NCI-H2227 (cell line): ENCODE measurements at regions not wholly inside any gene's neighbourhood (a gene's known extent, or its start where the extent isn't known, plus 50 kb on each side); places are given as distances from the start of the nearest gene placed in this dataset.

ENCODE experiments used
- DNase-seq: peaks from one replicate; lab custom pipeline; 2025; ENCODE audit not compliant: unreplicated experiment; lab: John Stamatoyannopoulos, UW

GRCh38 chr9:134227451-134228411 lies 63.4 kb upstream of the RNU6ATAC start:
- DNase-seq, result no peak

GRCh38 chr9:134228649-134229048 lies 64.3 kb upstream of the RNU6ATAC start:
- DNase-seq, result no peak

- DNase-seq, result no peak
These were observed 65.2 kb upstream of the RNU6ATAC start for GRCh38 chr9:134229466-134230091.

- no peak for DNase-seq
These were observed 66.0 kb upstream of the RNU6ATAC start for GRCh38 chr9:134230092-134230941.

GRCh38 chr9:134230942-134231325 lies 66.6 kb upstream of the RNU6ATAC start:
- DNase-seq, result no peak

- no peak for DNase-seq
These were observed 67.0 kb upstream of the RNU6ATAC start for GRCh38 chr9:134231330-134231745.

GRCh38 chr9:134231767-134232166 lies 67.4 kb upstream of the RNU6ATAC start:
- no peak for DNase-seq

- DNase-seq, result no peak
These were observed 68.7 kb upstream of the RNU6ATAC start for GRCh38 chr9:134233022-134233421.

- DNase-seq, result no peak
These were observed 69.8 kb upstream of the RNU6ATAC start for GRCh38 chr9:134234001-134234660.

GRCh38 chr9:134234687-134235359 lies 70.5 kb upstream of the RNU6ATAC start:
- no peak for DNase-seq

GRCh38 chr9:134235366-134235765 lies 71.0 kb upstream of the RNU6ATAC start:
- no peak for DNase-seq

- no peak for DNase-seq
These were observed 71.6 kb upstream of the RNU6ATAC start for GRCh38 chr9:134236001-134236421.

- no peak for DNase-seq
These were observed 72.7 kb upstream of the RNU6ATAC start for GRCh38 chr9:134236935-134237629.

GRCh38 chr9:134237630-134238265 lies 73.4 kb upstream of the RNU6ATAC start:
- no peak for DNase-seq

GRCh38 chr9:134239130-134239903 lies 75.0 kb upstream of the RNU6ATAC start:
- no peak for DNase-seq

GRCh38 chr9:134239939-134240338 lies 75.6 kb upstream of the RNU6ATAC start:
- no peak for DNase-seq

GRCh38 chr9:134240361-134240760 lies 76.0 kb upstream of the RNU6ATAC start:
- no peak for DNase-seq

GRCh38 chr9:134242706-134243105 lies 78.3 kb upstream of the RNU6ATAC start:
- no peak for DNase-seq
